ENCODE measurements at regions not wholly inside any gene's neighbourhood (a gene's known extent, or its start where the extent isn't known, plus 50 kb on each side); places are given as distances from the start of the nearest gene placed in this dataset.

DNA sequence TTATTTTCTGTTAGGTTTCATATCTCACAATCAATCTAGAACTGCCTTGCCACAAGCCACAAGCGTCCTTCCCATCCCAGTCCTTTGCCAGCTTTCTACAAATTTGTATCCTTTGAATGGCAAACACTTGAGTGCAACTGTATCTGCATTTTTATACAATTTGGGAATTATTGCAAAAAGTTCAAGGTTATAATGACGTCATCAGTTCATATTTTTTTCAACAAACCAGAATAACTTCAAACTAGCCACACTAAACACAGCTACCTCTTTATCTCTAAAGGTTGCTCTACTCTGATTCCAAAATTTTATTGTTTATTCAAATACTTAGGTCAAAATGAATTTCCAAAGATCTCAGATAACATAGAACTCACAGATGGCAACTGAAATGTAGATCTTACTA, 877.1 kb downstream of the TMEM182 start:
- H3K36me3 Mint-ChIP-seq (ENCODE audit: low read depth), result no peaks in the 10 kb centered on the region
- ATAC-seq (no peak), DNase-seq (no peak)
- no peaks in the 10 kb centered on the region for H3K4me1 Mint-ChIP-seq
- no peak overlapping the region for H3K27ac Mint-ChIP-seq
- no peaks in the 10 kb centered on the region for H3K27me3 Mint-ChIP-seq
- peaks cover 16% of the 10 kb centered on the region for H3K9me3 Mint-ChIP-seq
- no peak overlapping the region for H3K4me3 Mint-ChIP-seq

DNA sequence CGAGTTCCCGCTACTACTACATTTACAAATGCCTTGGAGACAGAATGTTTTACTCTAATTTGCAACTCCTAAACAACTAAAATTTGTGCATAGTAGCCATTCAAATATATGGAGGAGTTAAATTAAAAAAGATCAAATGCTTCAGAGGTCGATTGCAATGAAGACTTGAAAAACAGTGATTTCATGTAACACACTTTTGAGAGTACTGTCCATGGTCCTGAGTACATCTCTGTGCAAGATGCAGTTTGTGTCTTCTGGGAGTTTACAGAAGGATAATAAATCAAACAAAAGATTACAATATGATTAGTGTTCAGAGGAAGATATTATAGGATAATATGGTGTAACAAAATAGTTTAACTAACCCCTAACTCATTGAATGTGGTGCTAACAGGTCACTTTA, 894.7 kb downstream of the TMEM182 start:
- no peaks in the 10 kb centered on the region for H3K27me3 Mint-ChIP-seq
- H3K36me3 Mint-ChIP-seq (ENCODE audit: low read depth), result no peaks in the 10 kb centered on the region
- H3K9me3 Mint-ChIP-seq, result peaks cover 11% of the 10 kb centered on the region
- DNase-seq (no peak), ATAC-seq (no peak)
- H3K4me1 Mint-ChIP-seq, result no peaks in the 10 kb centered on the region
- H3K27ac Mint-ChIP-seq, result no peak overlapping the region
- H3K4me3 Mint-ChIP-seq, result no peak overlapping the region

GRCh38 chr2:103660519-103660918, 898.7 kb downstream of the TMEM182 start:
- H3K4me3 Mint-ChIP-seq, result no peak overlapping the region
- H3K27ac Mint-ChIP-seq, result no peak overlapping the region
- no peaks in the 10 kb centered on the region for H3K36me3 Mint-ChIP-seq (ENCODE audit: low read depth)
- H3K4me1 Mint-ChIP-seq, result no peaks in the 10 kb centered on the region
- ATAC-seq, result no peak
- H3K9me3 Mint-ChIP-seq, result peaks cover 11% of the 10 kb centered on the region
- H3K27me3 Mint-ChIP-seq, result no peaks in the 10 kb centered on the region
- no peak for DNase-seq

DNA sequence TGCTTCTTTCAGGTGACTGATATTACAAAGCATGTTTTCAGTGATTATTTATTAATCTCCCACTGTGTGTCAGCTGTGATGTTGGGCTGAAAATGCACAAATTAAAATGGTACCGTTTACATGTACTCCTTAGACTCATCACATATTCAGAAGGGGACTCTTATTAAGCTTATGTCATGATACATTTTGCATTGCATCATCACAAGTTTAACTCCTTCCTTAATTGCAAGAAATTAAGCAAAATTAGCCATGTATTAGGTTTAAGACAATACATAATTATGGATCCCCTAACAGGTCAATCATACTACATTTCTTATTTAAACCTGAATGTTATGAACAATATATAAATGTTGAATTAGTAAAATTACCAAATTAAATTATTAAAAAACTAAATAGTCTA, 899.1 kb downstream of the TMEM182 start:
- DNase-seq, result no peak
- no peak overlapping the region for H3K27ac Mint-ChIP-seq
- no peaks in the 10 kb centered on the region for H3K36me3 Mint-ChIP-seq (ENCODE audit: low read depth)
- no peaks in the 10 kb centered on the region for H3K4me1 Mint-ChIP-seq
- peaks cover 11% of the 10 kb centered on the region for H3K9me3 Mint-ChIP-seq
- H3K27me3 Mint-ChIP-seq, result no peaks in the 10 kb centered on the region
- no peak overlapping the region for H3K4me3 Mint-ChIP-seq
- no peak for ATAC-seq

DNA sequence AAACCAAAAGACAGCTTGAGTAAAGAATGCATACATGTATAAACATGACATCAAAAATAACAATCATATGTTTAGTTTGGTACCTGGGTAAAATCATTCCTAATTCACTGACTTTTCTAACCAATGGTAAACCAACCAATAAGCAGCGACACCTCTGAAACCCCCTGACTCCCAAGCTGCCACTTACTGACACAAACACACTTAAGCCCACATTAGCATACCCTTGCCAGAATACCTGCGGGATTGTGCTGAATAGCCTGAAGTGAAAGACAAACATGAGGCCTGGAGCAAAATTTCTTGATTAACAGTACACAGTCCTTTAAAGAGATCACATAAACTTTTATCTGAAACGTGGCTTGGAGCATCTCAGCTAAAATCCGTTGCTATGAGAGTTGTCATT, 902.9 kb downstream of the TMEM182 start:
- Mint-ChIP-seq H3K4me3 (no peak overlapping the region), H3K27ac (no peak overlapping the region), H3K9me3 (no peaks in the 10 kb centered on the region), H3K36me3 (ENCODE audit: low read depth) (no peaks in the 10 kb centered on the region), H3K4me1 (no peaks in the 10 kb centered on the region), H3K27me3 (no peaks in the 10 kb centered on the region)
- no peak for DNase-seq
- ATAC-seq, result no peak

- no peaks in the 10 kb centered on the region for H3K9me3 Mint-ChIP-seq
- no peaks in the 10 kb centered on the region for H3K36me3 Mint-ChIP-seq (ENCODE audit: low read depth)
- H3K4me3 Mint-ChIP-seq, result no peak overlapping the region
- ATAC-seq, result no peak
- H3K4me1 Mint-ChIP-seq, result no peaks in the 10 kb centered on the region
- no peaks in the 10 kb centered on the region for H3K27me3 Mint-ChIP-seq
- no peak for DNase-seq
- H3K27ac Mint-ChIP-seq, result no peak overlapping the region
Measured at GRCh38 chr2:103667335-103667884, 905.6 kb downstream of the TMEM182 start.

GRCh38 chr2:103669531-103669930, 907.7 kb downstream of the TMEM182 start:
- H3K27me3 Mint-ChIP-seq, result no peaks in the 10 kb centered on the region
- H3K36me3 Mint-ChIP-seq (ENCODE audit: low read depth), result no peaks in the 10 kb centered on the region
- no peak overlapping the region for H3K27ac Mint-ChIP-seq
- no peak overlapping the region for H3K4me3 Mint-ChIP-seq
- no peaks in the 10 kb centered on the region for H3K4me1 Mint-ChIP-seq
- no peaks in the 10 kb centered on the region for H3K9me3 Mint-ChIP-seq
- DNase-seq (no peak), ATAC-seq (no peak)

All from activated naive CD8-positive, alpha-beta T cell treated with anti-CD3 and anti-CD28 coated beads, Interleukin-2, amount 50 U/mL, for 24 hours (primary cell).